ENCODE measurements at regions not wholly inside any gene's neighbourhood (a gene's known extent, or its start where the extent isn't known, plus 50 kb on each side); places are given as distances from the start of the nearest gene placed in this dataset.

- peaks cover 55% of the 10 kb centered on the region for H3K4me1 Mint-ChIP-seq (ENCODE audit: low read depth)
- ATAC-seq (peak; percentile 90 to 91), DNase-seq (peak; percentile 35)
- no peaks in the 10 kb centered on the region for H3K9me3 Mint-ChIP-seq
- H3K4me3 Mint-ChIP-seq = peak overlapping the region; percentile 46
- H3K27me3 Mint-ChIP-seq (ENCODE audit: low read depth) = no peaks in the 10 kb centered on the region
- H3K36me3 Mint-ChIP-seq (ENCODE audit: insufficient read depth) = no peaks in the 10 kb centered on the region
Measured at GRCh38 chr7:131188367-131189339, 139.0 kb upstream of the MKLN1 start.

- Mint-ChIP-seq H3K9me3 (no peaks in the 10 kb centered on the region), H3K4me1 (ENCODE audit: low read depth) (peaks cover 47% of the 10 kb centered on the region), H3K36me3 (ENCODE audit: insufficient read depth) (no peaks in the 10 kb centered on the region), H3K4me3 (no peak overlapping the region), H3K27me3 (ENCODE audit: low read depth) (no peaks in the 10 kb centered on the region)
- no peak for DNase-seq
- peak; percentile 38 to 46 for ATAC-seq
Measured at GRCh38 chr7:131189488-131189887, 138.2 kb upstream of the MKLN1 start.

GRCh38 chr7:131190146-131190545, 137.5 kb upstream of the MKLN1 start:
- Mint-ChIP-seq H3K9me3 (no peaks in the 10 kb centered on the region), H3K4me3 (no peak overlapping the region), H3K4me1 (ENCODE audit: low read depth) (peaks cover 44% of the 10 kb centered on the region), H3K27me3 (ENCODE audit: low read depth) (no peaks in the 10 kb centered on the region), H3K36me3 (ENCODE audit: insufficient read depth) (no peaks in the 10 kb centered on the region)
- no peak for DNase-seq
- ATAC-seq = no peak

GRCh38 chr7:131190581-131190980, 137.1 kb upstream of the MKLN1 start:
- DNase-seq (no peak), ATAC-seq (no peak)
- Mint-ChIP-seq H3K36me3 (ENCODE audit: insufficient read depth) (no peaks in the 10 kb centered on the region), H3K4me3 (no peak overlapping the region), H3K9me3 (no peaks in the 10 kb centered on the region), H3K27me3 (ENCODE audit: low read depth) (no peaks in the 10 kb centered on the region), H3K4me1 (ENCODE audit: low read depth) (peaks cover 44% of the 10 kb centered on the region)

GRCh38 chr7:131194070-131194865, 133.4 kb upstream of the MKLN1 start:
- ATAC-seq = no peak
- peaks cover 20% of the 10 kb centered on the region for H3K4me1 Mint-ChIP-seq (ENCODE audit: low read depth)
- H3K9me3 Mint-ChIP-seq = no peaks in the 10 kb centered on the region
- no peak for DNase-seq
- no peaks in the 10 kb centered on the region for H3K36me3 Mint-ChIP-seq (ENCODE audit: insufficient read depth)
- no peak overlapping the region for H3K4me3 Mint-ChIP-seq
- H3K27me3 Mint-ChIP-seq (ENCODE audit: low read depth) = no peaks in the 10 kb centered on the region

- Mint-ChIP-seq H3K4me1 (ENCODE audit: low read depth) (peaks cover 3% of the 10 kb centered on the region), H3K36me3 (ENCODE audit: insufficient read depth) (no peaks in the 10 kb centered on the region), H3K4me3 (no peak overlapping the region), H3K27me3 (ENCODE audit: low read depth) (no peaks in the 10 kb centered on the region), H3K9me3 (no peaks in the 10 kb centered on the region)
- ATAC-seq (no peak), DNase-seq (no peak)
Measured at GRCh38 chr7:131196803-131197202, 130.9 kb upstream of the MKLN1 start.

GRCh38 chr7:131197920-131198615, 129.6 kb upstream of the MKLN1 start:
- H3K4me1 Mint-ChIP-seq (ENCODE audit: low read depth) = peaks cover 3% of the 10 kb centered on the region
- ATAC-seq = peak in 1 of 2 donors; percentile 50
- H3K4me3 Mint-ChIP-seq = no peak overlapping the region
- H3K27me3 Mint-ChIP-seq (ENCODE audit: low read depth) = no peaks in the 10 kb centered on the region
- no peaks in the 10 kb centered on the region for H3K9me3 Mint-ChIP-seq
- H3K36me3 Mint-ChIP-seq (ENCODE audit: insufficient read depth) = no peaks in the 10 kb centered on the region
- DNase-seq = no peak

- ATAC-seq (no peak), DNase-seq (no peak)
- H3K4me1 Mint-ChIP-seq (ENCODE audit: low read depth) = peaks cover 3% of the 10 kb centered on the region
- no peak overlapping the region for H3K4me3 Mint-ChIP-seq
- no peaks in the 10 kb centered on the region for H3K27me3 Mint-ChIP-seq (ENCODE audit: low read depth)
- H3K36me3 Mint-ChIP-seq (ENCODE audit: insufficient read depth) = no peaks in the 10 kb centered on the region
- no peaks in the 10 kb centered on the region for H3K9me3 Mint-ChIP-seq
Measured at GRCh38 chr7:131202451-131202850, 125.2 kb upstream of the MKLN1 start.

- H3K4me3 Mint-ChIP-seq = no peak overlapping the region
- no peaks in the 10 kb centered on the region for H3K9me3 Mint-ChIP-seq
- DNase-seq (no peak), ATAC-seq (no peak)
- H3K27me3 Mint-ChIP-seq (ENCODE audit: low read depth) = no peaks in the 10 kb centered on the region
- no peaks in the 10 kb centered on the region for H3K36me3 Mint-ChIP-seq (ENCODE audit: insufficient read depth)
- peaks cover 3% of the 10 kb centered on the region for H3K4me1 Mint-ChIP-seq (ENCODE audit: low read depth)
Measured at GRCh38 chr7:131203291-131203976, 124.2 kb upstream of the MKLN1 start.

- H3K27me3 Mint-ChIP-seq (ENCODE audit: low read depth) = no peaks in the 10 kb centered on the region
- no peaks in the 10 kb centered on the region for H3K9me3 Mint-ChIP-seq
- H3K4me3 Mint-ChIP-seq = no peak overlapping the region
- ATAC-seq = no peak
- DNase-seq = no peak
- no peaks in the 10 kb centered on the region for H3K4me1 Mint-ChIP-seq (ENCODE audit: low read depth)
- no peaks in the 10 kb centered on the region for H3K36me3 Mint-ChIP-seq (ENCODE audit: insufficient read depth)
Measured at GRCh38 chr7:131208777-131209176, 118.9 kb upstream of the MKLN1 start.

GRCh38 chr7:131210618-131211017, 117.1 kb upstream of the MKLN1 start:
- Mint-ChIP-seq H3K4me3 (no peak overlapping the region), H3K4me1 (ENCODE audit: low read depth) (no peaks in the 10 kb centered on the region), H3K9me3 (no peaks in the 10 kb centered on the region), H3K36me3 (ENCODE audit: insufficient read depth) (no peaks in the 10 kb centered on the region), H3K27me3 (ENCODE audit: low read depth) (no peaks in the 10 kb centered on the region)
- ATAC-seq = no peak
- no peak for DNase-seq

- Mint-ChIP-seq H3K4me3 (no peak overlapping the region), H3K27me3 (ENCODE audit: low read depth) (no peaks in the 10 kb centered on the region)
Measured at GRCh38 chr7:131211500-131211899, 116.2 kb upstream of the MKLN1 start.

GRCh38 chr7:131212114-131212513, 115.6 kb upstream of the MKLN1 start:
- Mint-ChIP-seq H3K4me1 (ENCODE audit: low read depth) (no peaks in the 10 kb centered on the region), H3K9me3 (no peaks in the 10 kb centered on the region), H3K36me3 (ENCODE audit: insufficient read depth) (no peaks in the 10 kb centered on the region), H3K4me3 (no peak overlapping the region), H3K27me3 (ENCODE audit: low read depth) (no peaks in the 10 kb centered on the region)
- ATAC-seq (no peak), DNase-seq (no peak)

More at GRCh38 chr7:131211500-131211899, 116.2 kb upstream of the MKLN1 start:
- Mint-ChIP-seq H3K9me3 (no peaks in the 10 kb centered on the region), H3K4me1 (ENCODE audit: low read depth) (no peaks in the 10 kb centered on the region), H3K36me3 (ENCODE audit: insufficient read depth) (no peaks in the 10 kb centered on the region)
- no peak for DNase-seq
- ATAC-seq = no peak

GRCh38 chr7:131218727-131219128, 108.9 kb upstream of the MKLN1 start:
- ATAC-seq (no peak), DNase-seq (no peak)
- H3K4me1 Mint-ChIP-seq (ENCODE audit: low read depth) = peaks cover 9% of the 10 kb centered on the region
- no peaks in the 10 kb centered on the region for H3K27me3 Mint-ChIP-seq (ENCODE audit: low read depth)
- H3K4me3 Mint-ChIP-seq = no peak overlapping the region
- H3K36me3 Mint-ChIP-seq (ENCODE audit: insufficient read depth) = no peaks in the 10 kb centered on the region
- H3K9me3 Mint-ChIP-seq = peaks cover 6% of the 10 kb centered on the region
